GM21381 (cell line): ENCODE measurements at regions not wholly inside any gene's neighbourhood (a gene's known extent, or its start where the extent isn't known, plus 50 kb on each side); places are given as distances from the start of the nearest gene placed in this dataset.

Experiments used
- ATAC-seq: cut with Tn5 transposase; IDR thresholded peaks from one replicate; pipeline ENCODE4 v1.9.1; 2021; ENCODE audit warnings: mild to moderate bottlenecking, moderate library complexity; ENCODE audit not compliant: unreplicated experiment

DNA sequence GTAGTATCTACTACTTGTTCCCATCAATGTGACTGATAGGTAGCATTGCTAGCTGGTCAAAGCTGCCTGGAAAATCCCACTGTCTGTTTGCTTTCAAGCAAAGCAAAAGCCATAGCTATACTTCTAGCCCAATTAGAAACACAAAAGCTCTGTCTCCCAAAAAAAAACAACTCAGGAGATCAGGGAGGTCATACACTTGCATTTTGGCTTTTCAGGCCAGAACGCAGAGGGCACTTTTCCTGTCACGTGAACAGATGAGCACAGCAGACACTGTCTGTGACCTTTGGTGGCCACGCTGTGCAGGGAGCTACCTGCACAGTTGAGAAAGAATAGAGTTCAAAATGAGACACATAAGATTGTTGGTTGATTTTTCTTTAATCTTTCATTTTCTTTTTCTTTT, 441.7 kb upstream of the PDZRN3 start:
- no peak for ATAC-seq

DNA sequence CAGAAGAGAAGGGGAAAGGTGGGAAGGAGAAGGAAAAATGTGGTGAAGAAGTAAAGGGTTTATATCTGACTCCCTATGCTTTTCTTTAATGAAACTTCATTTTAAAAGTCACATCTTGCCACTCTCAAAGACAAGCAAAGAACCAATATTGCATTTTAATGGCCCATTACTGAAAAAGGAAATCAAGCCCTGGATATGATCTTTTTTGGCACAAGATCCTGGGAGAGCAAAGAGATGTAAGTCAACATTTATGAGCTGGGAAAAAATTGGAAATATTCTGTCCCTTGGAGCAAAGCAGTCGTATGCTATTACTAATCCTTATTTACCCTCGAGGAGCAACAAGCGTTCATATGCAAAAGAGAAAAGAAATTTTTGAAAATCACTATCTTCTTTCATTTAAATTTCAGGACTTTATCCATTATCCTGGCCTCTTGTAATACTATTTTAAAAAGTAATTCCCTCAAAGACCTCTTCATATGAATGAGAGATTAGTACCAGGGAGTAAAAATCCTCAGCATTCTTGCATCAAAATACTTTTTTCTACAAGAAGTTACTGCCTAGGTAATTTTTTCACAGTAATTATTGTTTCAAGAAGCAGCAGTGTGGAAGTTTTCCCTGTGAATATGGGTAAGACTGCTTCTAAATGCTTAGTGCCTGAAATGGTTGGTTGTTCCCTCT, 435.3 kb upstream of the PDZRN3 start:
- no peak for ATAC-seq

GRCh38 chr3:74059301-74059922, 434.7 kb upstream of the PDZRN3 start:
- no peak for ATAC-seq

DNA sequence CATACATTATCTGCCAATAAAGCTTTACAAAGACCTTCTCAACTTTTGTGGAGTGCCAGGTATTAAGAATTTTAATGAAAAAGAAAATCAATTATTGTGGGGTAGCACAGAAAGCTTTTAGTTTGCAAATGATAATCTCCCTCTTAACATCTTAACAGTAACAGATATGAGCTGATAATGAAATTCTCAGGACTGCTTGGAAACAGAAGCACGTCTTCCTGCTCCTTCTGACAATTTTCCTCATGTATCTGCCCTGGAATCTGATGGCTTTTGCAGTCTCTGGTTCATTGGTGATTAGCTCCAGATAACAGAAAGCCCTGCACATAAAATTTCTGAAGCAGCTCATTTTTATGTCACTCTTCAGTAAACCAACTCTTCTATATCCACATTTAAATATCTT, 432.4 kb upstream of the PDZRN3 start:
- no peak for ATAC-seq

DNA sequence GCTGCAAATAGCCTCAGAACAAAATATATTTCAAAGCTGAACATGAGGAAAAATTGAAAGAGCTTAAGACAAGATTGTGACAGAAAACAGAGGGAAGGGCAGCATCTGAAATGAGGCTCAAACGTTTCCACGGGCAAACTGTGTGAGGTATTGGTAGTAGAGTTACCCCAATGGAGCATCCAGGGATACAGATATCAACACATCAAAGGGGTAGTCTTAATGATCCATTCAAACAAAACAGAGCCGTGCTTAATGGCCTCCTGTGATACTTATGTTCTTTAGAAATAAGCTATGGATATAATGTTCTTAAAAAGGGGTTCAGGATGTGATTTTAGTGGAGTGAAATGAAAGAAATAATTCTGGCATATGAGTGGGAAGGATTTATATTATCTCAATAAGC, 430.3 kb upstream of the PDZRN3 start:
- no peak for ATAC-seq

DNA sequence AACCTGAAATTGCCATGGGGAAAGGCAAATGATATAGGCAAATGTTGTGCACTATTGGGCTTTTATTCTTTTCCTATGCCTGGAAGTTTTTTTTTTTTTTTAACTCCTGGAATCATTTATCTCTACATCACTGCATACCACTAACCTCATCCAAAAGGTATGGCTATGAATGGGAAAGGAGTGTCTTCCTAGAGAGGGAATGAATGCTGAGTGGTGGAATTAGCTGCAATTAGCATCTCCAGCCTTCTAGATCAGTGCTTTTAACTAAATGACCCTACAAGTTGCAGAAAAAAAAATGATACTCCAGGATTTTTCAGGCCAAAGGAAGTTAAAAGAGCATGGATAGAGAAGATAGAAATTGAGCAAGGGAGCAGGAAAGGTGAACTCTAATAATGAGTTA, 429.8 kb upstream of the PDZRN3 start:
- no peak for ATAC-seq

DNA sequence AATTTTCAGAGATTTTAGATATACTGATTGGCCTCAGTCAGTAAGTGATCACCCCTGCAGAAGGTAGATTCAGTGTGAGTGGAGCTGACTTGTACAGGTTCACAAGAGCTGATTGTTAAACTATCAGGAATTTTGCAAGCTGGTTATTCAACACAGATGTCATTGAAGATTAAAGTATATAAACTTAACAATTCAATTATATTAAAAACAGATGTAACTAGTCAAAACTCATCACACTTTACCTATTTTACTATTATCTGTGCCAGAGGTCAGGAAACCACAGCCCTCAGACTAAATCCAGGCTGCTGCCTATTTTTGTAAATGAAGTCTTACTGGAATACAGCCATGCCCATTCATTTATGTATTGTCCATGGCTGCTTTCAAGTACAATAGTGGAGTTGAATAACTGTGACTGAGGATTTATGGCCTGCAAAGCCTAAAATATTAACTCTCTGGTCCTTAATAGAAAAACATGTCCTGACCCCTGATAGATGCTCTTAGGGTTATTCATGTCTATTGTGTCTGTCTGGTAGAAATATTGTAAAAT, 429.3 kb upstream of the PDZRN3 start:
- no peak for ATAC-seq

- no peak for ATAC-seq
These were observed 424.7 kb upstream of the PDZRN3 start for GRCh38 chr3:74049444-74049843.

- ATAC-seq = no peak
These were observed 424.0 kb upstream of the PDZRN3 start for GRCh38 chr3:74048699-74049098.

DNA sequence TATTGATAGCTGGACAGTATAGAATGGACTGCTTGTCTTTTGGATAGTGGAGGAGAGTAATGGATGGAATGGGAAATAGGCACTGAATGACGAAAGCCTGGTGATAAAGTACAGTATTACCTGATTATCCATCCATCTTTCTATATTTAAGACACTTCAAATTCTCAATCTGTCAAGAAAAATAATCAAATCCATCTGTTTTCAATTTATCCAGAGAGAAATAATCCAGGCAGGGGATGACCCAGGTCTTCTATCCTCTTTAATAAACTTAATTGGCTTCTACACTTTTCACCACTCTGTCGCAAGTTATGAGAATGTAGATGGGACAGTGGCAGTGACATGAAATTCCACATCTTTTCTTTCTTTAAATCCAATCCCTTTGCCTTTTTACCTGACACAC, 420.3 kb upstream of the PDZRN3 start:
- no peak for ATAC-seq

GRCh38 chr3:74041068-74041675, 416.4 kb upstream of the PDZRN3 start:
- no peak for ATAC-seq

DNA sequence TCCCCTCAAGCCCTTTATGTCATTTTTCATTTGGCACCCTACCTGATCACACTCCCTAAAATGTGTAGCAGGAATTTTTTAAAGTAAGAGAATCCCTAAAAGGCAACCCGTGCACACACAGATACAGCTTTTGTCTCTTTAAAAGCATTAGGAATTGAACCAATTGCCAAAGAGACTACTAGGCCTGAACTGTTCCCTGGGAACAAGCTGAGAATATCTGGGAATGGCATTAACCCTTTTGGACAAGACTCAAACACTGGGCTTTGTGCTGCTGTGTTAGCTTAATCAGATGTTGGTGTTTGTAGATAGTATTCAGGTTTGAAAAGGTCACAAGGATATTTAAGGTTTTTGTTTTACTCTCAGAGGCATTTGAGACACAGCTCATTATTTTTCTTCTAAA, 414.4 kb upstream of the PDZRN3 start:
- no peak for ATAC-seq

- no peak for ATAC-seq
These were observed 411.8 kb upstream of the PDZRN3 start for GRCh38 chr3:74036568-74036967.

- ATAC-seq = no peak
These were observed 411.4 kb upstream of the PDZRN3 start for GRCh38 chr3:74036102-74036501.

DNA sequence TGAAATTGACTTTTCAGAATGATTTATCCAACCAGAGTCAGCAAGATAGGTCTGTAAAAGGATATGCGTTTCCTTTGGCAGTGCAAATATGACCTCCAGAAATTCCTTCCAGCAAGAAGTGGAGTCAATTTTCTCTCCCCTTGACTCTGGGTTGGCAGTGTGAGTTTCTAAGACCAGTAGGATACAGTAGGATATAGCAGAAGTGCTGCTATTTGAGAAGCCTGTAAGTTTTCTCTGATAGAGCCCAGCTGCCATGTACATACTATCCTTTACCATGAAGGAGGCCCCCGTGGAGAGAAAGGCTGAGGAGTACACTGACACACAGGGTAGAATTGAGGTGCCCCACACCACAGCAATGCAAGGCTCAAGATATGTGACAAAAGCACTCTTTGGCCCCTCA, 409.1 kb upstream of the PDZRN3 start:
- ATAC-seq = no peak

DNA sequence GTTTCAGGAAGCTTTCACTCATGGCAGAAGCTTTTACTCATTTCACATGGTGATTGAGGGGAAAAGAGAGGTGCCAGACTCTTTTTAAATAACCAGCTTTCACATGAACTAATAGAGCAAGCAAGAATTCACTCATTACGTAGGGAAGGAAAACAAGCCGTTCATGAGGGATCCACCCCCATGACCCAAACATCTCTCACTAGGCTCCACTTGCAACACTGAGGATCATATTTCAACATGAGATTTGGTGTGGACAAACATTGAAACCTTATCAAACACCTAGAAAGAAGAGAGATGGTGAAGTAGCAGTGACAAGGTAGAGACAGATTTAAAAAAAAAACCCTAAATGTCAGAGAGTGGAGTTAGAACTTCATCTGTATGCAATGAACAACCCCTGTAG, 408.6 kb upstream of the PDZRN3 start:
- ATAC-seq = no peak

DNA sequence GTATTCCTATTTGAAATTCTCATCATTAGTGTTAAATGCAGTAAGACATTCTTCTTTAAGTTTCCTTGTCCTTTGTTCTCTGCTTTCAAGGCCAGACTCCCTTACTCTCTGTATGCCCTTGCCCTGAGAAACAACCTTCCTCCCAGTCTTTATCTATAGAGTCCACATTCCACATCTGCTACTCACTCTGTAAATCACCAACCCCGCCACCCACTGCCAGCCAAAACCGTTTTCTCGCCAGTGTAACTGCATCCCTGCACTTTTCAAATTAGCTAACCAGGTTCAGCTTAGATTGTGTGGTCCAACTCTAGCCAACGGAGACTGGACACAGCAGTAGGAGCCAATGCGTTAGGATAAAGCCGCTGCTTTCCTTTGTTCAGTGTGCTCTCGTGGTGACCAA, 402.4 kb upstream of the PDZRN3 start:
- no peak for ATAC-seq

DNA sequence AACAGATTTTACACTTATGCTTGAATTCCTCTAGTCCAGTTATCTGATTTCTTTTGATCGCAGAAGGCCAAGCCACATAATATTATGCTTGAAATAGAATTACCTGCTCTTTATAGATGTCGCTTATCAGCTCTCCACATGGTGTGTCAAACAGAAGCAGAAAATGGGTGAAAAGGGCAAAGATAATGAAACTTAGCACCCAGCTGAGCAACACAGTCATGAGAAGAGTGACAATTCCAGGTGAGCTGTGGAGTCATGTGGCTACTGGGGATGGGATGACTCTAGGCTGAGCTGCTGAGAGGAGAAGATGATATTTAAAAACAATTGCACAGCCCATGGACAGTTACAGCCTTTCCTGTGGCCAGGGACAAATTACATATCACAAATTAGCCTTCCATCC, 398.7 kb upstream of the PDZRN3 start:
- ATAC-seq = no peak

DNA sequence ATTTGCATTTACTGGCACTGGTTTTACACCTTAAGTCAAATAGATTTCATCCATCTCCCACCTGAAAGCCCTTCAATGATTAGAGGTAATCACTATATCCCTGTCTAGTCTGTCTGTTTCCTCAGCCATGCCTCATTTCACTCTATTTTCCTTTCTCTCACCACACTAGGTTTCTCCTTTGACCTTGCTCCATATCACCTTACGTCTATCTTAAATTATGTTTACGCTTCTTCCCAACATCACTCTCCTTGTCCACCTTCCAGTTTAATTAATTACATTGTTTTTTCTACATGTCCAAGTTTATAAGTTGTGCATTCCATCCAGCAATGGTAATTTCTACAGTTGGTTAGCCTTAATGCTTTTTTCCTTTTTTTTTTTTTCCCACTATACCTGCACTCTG, 396.7 kb upstream of the PDZRN3 start:
- no peak for ATAC-seq

DNA sequence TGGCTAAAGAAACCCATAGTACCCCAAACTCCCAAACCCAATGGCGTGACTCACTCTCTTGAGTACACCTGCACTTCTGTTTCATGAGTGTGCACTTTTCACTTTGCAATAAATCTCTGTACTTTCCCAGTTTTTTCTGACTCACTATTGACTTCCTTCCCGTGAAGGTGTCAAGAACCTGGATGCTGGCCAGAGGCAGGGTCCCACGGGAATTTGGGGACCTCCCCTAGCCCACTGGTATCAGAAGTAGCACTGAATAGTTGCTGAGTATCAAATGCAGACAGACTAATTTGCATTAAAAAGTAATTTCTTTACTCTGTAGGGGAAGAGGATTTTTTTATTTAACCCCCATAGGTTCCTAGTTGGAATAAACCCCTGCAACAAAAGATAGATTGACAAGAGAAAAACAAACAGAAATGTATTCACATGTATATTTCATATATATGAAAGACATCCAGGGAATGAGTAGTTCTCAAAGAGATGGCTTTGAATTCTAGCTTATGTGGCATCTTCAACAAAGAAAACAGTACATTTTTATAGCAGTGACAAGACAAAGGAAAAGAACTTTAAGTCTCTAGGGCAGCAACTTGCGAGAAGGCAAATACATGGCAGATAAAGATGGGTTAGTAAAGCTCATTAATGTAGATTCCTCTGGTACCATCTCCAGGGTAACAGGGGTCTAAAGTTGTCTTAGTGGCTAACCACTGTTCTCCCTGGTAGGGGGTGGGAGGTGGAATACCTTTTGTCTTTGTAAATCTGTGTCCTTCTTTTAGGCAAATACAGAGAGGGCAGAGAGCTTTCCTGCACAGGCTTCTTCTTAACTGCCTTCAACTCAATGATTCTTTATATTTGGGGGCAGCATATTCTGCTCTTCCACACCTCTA, 385.5 kb upstream of the PDZRN3 start:
- no peak for ATAC-seq

GRCh38 chr3:74004386-74004785, 379.6 kb upstream of the PDZRN3 start:
- no peak for ATAC-seq
